ENCODE measurements at regions not wholly inside any gene's neighbourhood (a gene's known extent, or its start where the extent isn't known, plus 50 kb on each side); places are given as distances from the start of the nearest gene placed in this dataset.

DNA sequence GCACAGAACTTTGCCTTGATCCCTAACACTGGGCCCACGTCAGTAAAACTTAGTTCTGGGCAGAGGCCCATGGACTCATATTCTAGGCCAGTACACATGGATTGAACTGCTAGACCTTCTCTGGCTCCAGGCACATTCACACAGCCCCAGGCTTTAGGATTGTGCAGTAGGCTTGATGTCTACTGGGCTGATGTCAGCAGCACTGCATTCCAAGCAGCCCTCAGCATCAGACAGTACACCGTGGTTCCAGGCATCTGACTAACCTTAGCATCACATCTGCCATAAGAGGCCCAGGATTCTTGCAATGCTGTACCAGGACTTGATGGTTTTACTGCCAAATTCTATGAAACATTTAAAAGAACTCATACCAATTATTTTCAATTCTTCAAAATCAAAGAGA lies 301.9 kb downstream of the CCER1 start:
- TF ChIP-seq, protein P1, sequence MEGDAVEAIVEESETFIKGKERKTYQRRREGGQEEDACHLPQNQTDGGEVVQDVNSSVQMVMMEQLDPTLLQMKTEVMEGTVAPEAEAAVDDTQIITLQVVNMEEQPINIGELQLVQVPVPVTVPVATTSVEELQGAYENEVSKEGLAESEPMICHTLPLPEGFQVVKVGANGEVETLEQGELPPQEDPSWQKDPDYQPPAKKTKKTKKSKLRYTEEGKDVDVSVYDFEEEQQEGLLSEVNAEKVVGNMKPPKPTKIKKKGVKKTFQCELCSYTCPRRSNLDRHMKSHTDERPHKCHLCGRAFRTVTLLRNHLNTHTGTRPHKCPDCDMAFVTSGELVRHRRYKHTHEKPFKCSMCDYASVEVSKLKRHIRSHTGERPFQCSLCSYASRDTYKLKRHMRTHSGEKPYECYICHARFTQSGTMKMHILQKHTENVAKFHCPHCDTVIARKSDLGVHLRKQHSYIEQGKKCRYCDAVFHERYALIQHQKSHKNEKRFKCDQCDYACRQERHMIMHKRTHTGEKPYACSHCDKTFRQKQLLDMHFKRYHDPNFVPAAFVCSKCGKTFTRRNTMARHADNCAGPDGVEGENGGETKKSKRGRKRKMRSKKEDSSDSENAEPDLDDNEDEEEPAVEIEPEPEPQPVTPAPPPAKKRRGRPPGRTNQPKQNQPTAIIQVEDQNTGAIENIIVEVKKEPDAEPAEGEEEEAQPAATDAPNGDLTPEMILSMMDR (IDR thresholded peaks at IDR 0.05), result no peak
- no peak overlapping the region for H3K27ac ChIP-seq
- no peak for DNase-seq (ENCODE audit: low spot score)
- no peaks in the 10 kb centered on the region for H3K27me3 ChIP-seq (replicated peaks; ENCODE audit: insufficient read depth)
- H3K36me3 ChIP-seq, result no peaks in the 10 kb centered on the region
- no peaks in the 10 kb centered on the region for H3K4me1 ChIP-seq (ENCODE audit: control insufficient read depth in 1 of 2, low read depth in 2 of 2)
- H3K9me3 ChIP-seq, result no peaks in the 10 kb centered on the region
- H3K4me3 ChIP-seq, result no peak overlapping the region
- no peak for ATAC-seq (ENCODE audit: insufficient number of reproducible peaks, low FRiP score, low read depth)

DNA sequence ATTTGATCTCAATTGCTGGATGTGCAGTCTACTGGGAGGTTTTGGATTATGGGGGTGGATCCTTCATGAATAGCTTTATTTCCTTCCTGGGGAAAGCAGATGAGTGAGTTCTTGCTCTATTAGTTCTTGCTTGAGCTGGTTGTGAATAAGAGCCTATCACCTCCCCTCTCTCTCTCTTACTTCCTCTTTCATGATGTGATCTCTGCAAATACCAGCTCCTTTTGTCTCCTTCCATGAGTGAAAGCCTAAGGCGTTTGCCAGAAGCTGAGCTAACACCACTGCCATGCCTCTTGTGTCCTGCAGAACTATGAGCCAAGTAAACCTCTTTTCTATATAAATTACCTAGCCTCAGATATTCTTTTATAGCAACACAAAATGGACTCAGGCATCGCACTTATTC lies 302.7 kb downstream of the CCER1 start:
- no peak overlapping the region for H3K27ac ChIP-seq
- H3K9me3 ChIP-seq, result no peaks in the 10 kb centered on the region
- no peaks in the 10 kb centered on the region for H3K4me1 ChIP-seq (ENCODE audit: control insufficient read depth in 1 of 2, low read depth in 2 of 2)
- H3K4me3 ChIP-seq, result no peak overlapping the region
- DNase-seq (ENCODE audit: low spot score) (no peak), ATAC-seq (ENCODE audit: insufficient number of reproducible peaks, low FRiP score, low read depth) (no peak)
- no peaks in the 10 kb centered on the region for H3K36me3 ChIP-seq
- TF ChIP-seq, protein P1 (IDR thresholded peaks at IDR 0.05), result no peak
- no peaks in the 10 kb centered on the region for H3K27me3 ChIP-seq (replicated peaks; ENCODE audit: insufficient read depth)

DNA sequence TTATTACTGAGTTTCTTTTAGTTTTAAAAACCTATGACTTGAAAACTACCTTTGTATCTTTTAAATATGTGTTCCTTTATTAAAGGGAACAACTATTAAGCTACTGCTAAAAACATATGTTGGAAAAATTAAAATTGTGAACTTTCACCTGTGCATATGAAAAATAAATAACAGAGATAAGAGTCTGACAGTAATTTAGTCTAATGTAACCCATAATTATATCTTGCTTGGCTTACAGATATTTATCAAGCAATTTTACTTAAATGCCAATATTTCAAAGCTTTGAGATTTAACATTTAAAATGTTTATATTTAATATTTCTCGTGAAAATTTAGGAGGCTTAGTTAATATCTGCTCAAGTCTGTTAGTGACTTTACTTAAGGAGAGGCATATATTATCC lies 309.8 kb downstream of the CCER1 start:
- Histone ChIP-seq H3K36me3 (no peaks in the 10 kb centered on the region), H3K27ac (no peak overlapping the region), H3K27me3 (replicated peaks; ENCODE audit: insufficient read depth) (no peaks in the 10 kb centered on the region), H3K4me1 (ENCODE audit: control insufficient read depth in 1 of 2, low read depth in 2 of 2) (no peaks in the 10 kb centered on the region), H3K9me3 (no peaks in the 10 kb centered on the region), H3K4me3 (no peak overlapping the region)
- ATAC-seq (ENCODE audit: insufficient number of reproducible peaks, low FRiP score, low read depth) (no peak), DNase-seq (ENCODE audit: low spot score) (no peak)
- TF ChIP-seq, protein P1 (IDR thresholded peaks at IDR 0.05), result no peak

DNA sequence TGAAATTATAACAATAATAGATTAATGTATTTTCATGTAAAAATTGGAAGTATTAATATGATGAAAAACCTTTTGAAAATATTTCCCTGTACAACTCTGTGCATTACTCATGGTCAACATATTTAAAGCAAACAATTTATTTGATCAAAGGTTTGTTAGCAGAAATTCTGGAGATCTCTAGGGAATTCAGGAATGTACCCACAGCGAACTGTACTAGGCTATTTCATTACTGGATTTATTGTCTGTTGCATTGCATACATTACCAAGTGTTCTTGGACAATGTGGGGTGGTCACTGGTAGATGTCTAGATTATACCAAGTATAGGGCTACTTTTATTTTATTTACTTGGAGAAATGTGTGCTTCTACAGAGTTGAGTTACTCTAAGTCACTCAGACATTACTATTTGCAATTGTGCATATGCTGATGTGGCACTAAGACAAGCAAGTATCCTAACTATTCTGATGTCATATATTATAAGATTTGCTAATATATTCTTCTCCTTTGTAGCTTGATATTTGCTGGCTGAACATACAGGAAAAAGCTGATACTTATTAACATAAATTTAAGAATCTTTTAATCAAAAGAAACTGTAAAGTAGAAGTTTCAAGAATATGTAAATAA lies 323.3 kb downstream of the CCER1 start:
- TF ChIP-seq, protein P1 (IDR thresholded peaks at IDR 0.05), result no peak
- Histone ChIP-seq H3K36me3 (no peaks in the 10 kb centered on the region), H3K4me1 (ENCODE audit: control insufficient read depth in 1 of 2, low read depth in 2 of 2) (no peaks in the 10 kb centered on the region), H3K27me3 (replicated peaks; ENCODE audit: insufficient read depth) (no peaks in the 10 kb centered on the region), H3K4me3 (no peak overlapping the region), H3K27ac (no peak overlapping the region), H3K9me3 (no peaks in the 10 kb centered on the region)
- DNase-seq (ENCODE audit: low spot score) (no peak), ATAC-seq (ENCODE audit: insufficient number of reproducible peaks, low FRiP score, low read depth) (no peak)

DNA sequence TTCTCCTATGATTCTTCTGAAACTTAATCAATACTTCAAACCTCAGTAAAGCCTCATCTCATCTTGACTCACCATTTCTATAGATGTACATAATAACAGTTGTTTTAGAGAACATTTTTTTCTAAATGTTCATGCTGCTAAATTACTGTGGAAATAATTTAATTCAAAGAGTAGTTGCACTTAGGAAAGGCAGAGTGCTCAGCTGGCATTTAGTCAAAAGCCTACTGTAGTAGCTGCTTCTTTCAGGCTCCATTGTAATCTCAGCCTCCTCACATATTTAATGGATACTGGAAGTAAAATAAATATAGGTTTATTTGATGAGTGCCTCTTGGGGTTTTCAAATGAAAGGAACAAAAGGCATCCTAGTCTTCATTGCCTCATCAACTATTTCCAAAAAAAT lies 325.0 kb downstream of the CCER1 start:
- no peak for DNase-seq (ENCODE audit: low spot score)
- no peak for ATAC-seq (ENCODE audit: insufficient number of reproducible peaks, low FRiP score, low read depth)
- Histone ChIP-seq H3K4me1 (ENCODE audit: control insufficient read depth in 1 of 2, low read depth in 2 of 2) (no peaks in the 10 kb centered on the region), H3K9me3 (no peaks in the 10 kb centered on the region), H3K27me3 (replicated peaks; ENCODE audit: insufficient read depth) (no peaks in the 10 kb centered on the region), H3K4me3 (no peak overlapping the region), H3K27ac (no peak overlapping the region), H3K36me3 (no peaks in the 10 kb centered on the region)
- TF ChIP-seq, protein P1 (IDR thresholded peaks at IDR 0.05), result no peak
